ENCODE measurements at regions not wholly inside any gene's neighbourhood (a gene's known extent, or its start where the extent isn't known, plus 50 kb on each side); places are given as distances from the start of the nearest gene placed in this dataset.

DNA sequence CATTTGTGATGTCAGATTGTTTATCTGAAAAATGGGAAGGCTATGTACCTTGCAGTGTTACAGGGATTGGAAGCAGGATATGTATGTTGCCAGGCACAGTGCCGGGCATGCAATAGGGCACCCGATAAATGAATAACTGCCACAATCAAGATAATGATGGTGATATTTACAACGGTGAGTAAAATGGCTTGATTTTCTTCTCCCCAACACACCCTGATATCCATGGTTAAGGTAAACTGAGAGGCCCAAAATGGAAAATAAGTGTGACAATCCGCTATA, 108.3 kb downstream of the CYP26A1 start:
- 74 to 77% methylated on average over 4 of the region's 4 CpGs for WGBS, 2 donors
- Histone ChIP-seq H3K27me3 (no peaks in the 10 kb centered on the region), H3K36me3 (replicated peaks in 1 of 2; ENCODE audit: insufficient read depth in 1 of 2, low read depth in 2 of 2) (no peaks in the 10 kb centered on the region), H3K4me3 (no peak overlapping the region), H3K9me3 (no peaks in the 10 kb centered on the region), H3K27ac (no peak overlapping the region), H3K4me1 (no peaks in the 10 kb centered on the region)
- intact Hi-C loops (cut with DNase I) = no loop called here
- TF ChIP-seq POLR2A (IDR thresholded peaks at IDR 0.05) = no peak
- TF ChIP-seq CTCF (IDR thresholded peaks at IDR 0.05) = no peak
- DNase-seq = no peak
- no peak for ATAC-seq

- Histone ChIP-seq H3K27ac (no peak overlapping the region), H3K9me3 (no peaks in the 10 kb centered on the region), H3K4me3 (no peak overlapping the region), H3K27me3 (no peaks in the 10 kb centered on the region), H3K36me3 (replicated peaks in 1 of 2; ENCODE audit: insufficient read depth in 1 of 2, low read depth in 2 of 2) (no peaks in the 10 kb centered on the region), H3K4me1 (no peaks in the 10 kb centered on the region)
- TF ChIP-seq CTCF (IDR thresholded peaks at IDR 0.05) (no peak), POLR2A (IDR thresholded peaks at IDR 0.05) (no peak)
- intact Hi-C loops (cut with DNase I) = no loop called here
- DNase-seq = no peak
- ATAC-seq = no peak
These were observed 109.1 kb downstream of the CYP26A1 start for GRCh38 chr10:93182790-93183189.

DNA sequence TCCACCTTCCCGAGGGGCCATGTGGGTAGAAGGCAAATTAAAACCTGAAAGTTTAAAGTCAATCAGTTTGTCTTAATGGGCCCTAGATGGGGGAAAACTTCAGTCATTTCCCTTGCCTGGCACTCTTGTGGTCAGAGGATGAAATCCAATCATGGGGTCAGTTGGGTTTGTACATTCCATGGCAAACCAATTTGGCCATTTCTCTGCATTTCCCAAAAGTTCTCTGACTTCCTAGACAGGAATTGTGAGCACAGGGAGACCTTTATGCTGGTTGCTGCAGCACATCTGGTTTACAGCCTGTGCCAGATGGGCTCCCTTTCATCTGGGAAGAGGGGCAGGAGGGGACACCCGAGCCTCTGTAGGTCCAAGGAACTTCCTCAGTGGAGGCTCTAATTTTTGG, 113.0 kb downstream of the CYP26A1 start:
- ATAC-seq (no peak), DNase-seq (no peak)
- 59 to 67% methylated on average over 2 of the region's 2 CpGs for WGBS, 2 donors
- peaks cover 11% of the 10 kb centered on the region for H3K4me1 ChIP-seq
- no peak overlapping the region for H3K4me3 ChIP-seq
- no peaks in the 10 kb centered on the region for H3K27me3 ChIP-seq
- TF ChIP-seq CTCF (IDR thresholded peaks at IDR 0.05) (no peak), POLR2A (IDR thresholded peaks at IDR 0.05) (no peak)
- H3K36me3 ChIP-seq (replicated peaks in 1 of 2; ENCODE audit: insufficient read depth in 1 of 2, low read depth in 2 of 2) = no peaks in the 10 kb centered on the region
- H3K9me3 ChIP-seq = no peaks in the 10 kb centered on the region
- H3K27ac ChIP-seq = no peak overlapping the region
- intact Hi-C loops (cut with DNase I) = no loop called here

- no peak for TF ChIP-seq POLR2A (IDR thresholded peaks at IDR 0.05)
- TF ChIP-seq CTCF (IDR thresholded peaks at IDR 0.05) = no peak
- peak in 1 of 4 donors; percentile 9 for DNase-seq
- WGBS, 2 donors = 20 to 36% methylated on average over 3 of the region's 3 CpGs
- Histone ChIP-seq H3K36me3 (replicated peaks in 1 of 2; ENCODE audit: insufficient read depth in 1 of 2, low read depth in 2 of 2) (no peaks in the 10 kb centered on the region), H3K27me3 (no peaks in the 10 kb centered on the region), H3K4me3 (no peak overlapping the region), H3K27ac (no peak overlapping the region), H3K4me1 (peaks cover 11% of the 10 kb centered on the region), H3K9me3 (no peaks in the 10 kb centered on the region)
- intact Hi-C loops (cut with DNase I) = no loop called here
- no peak for ATAC-seq
These were observed 116.3 kb downstream of the CYP26A1 start for GRCh38 chr10:93189944-93190343.

DNA sequence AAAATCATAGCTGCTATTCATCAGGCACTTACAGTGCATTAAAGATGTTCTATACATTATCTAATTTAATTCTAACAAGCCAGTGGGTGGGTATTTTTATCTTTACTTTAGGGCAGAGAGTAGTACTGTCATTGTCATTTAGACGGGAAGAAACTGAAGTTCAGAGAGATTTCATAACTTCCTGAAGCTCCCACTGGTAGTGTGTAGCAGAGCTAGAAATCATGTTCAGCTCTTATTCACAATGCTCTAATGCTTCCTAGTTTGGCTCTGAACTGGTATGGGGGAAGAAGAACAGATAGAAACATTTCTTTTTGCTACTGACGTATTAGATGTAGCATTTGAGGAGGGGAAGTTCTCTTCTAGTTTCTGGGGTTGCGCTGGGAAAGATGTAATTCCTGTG, 116.7 kb downstream of the CYP26A1 start:
- no peak overlapping the region for H3K4me3 ChIP-seq
- no peaks in the 10 kb centered on the region for H3K27me3 ChIP-seq
- DNase-seq (no peak), ATAC-seq (no peak)
- H3K36me3 ChIP-seq (replicated peaks in 1 of 2; ENCODE audit: insufficient read depth in 1 of 2, low read depth in 2 of 2) = no peaks in the 10 kb centered on the region
- TF ChIP-seq CTCF (IDR thresholded peaks at IDR 0.05) = no peak
- no peak for TF ChIP-seq POLR2A (IDR thresholded peaks at IDR 0.05)
- intact Hi-C loops (cut with DNase I) = no loop called here
- H3K9me3 ChIP-seq = no peaks in the 10 kb centered on the region
- no peak overlapping the region for H3K27ac ChIP-seq
- H3K4me1 ChIP-seq = peaks cover 11% of the 10 kb centered on the region
- WGBS, 2 donors = 35 to 52% methylated on average over 2 to 3 of the region's 3 CpGs

Data from body of pancreas (tissue), 4 donors.